ENCODE measurements at regions not wholly inside any gene's neighbourhood (a gene's known extent, or its start where the extent isn't known, plus 50 kb on each side); places are given as distances from the start of the nearest gene placed in this dataset.

GRCh38 chr10:28444031-28444430 is 88.9 kb upstream of the WAC start:
- POLR2A ChIA-PET = interaction anchor here (0.7 kb wide), 1 partner anchor 58 kb away, joined by 8 read pairs; no protein-coding TSS in a partner anchor
- H3K27me3 ChIP-seq (ENCODE audit: control insufficient read depth, insufficient read depth, low read length) = peaks cover 2% of the 10 kb centered on the region; the same call in 1 of the 2 replicates
- no peaks in the 10 kb centered on the region for H3K9me3 ChIP-seq (ENCODE audit: control insufficient read depth, insufficient read depth, low read depth, low read length)
- DNase-seq (ENCODE audit: low read depth, low spot score) = no peak
- intact Hi-C loops (cut with micrococcal nuclease; ENCODE audit: unreplicated experiment) (no loop called here), in situ Hi-C loops (cut with HindIII; ENCODE audit: low pct_unique_long_range_greater_than_20kb, low sequenced_read_pairs) (no loop called here)
- TF ChIP-seq REST (IDR thresholded peaks at IDR 0.05; ENCODE audit: insufficient read depth in 1 of 2, low read depth in 2 of 2, low read length in 1 of 2) (no peak), TCF7L2 (IDR thresholded peaks at IDR 0.05; ENCODE audit: low read depth, low read length) (no peak), SIN3A (IDR thresholded peaks at IDR 0.05; ENCODE audit: borderline replicate concordance, insufficient read depth, low read depth, low read length) (no peak), POLR2AphosphoS5 (IDR thresholded peaks at IDR 0.05; ENCODE audit: low read depth, low read length) (no peak), CTCF (IDR thresholded peaks at IDR 0.05) (no peak)
- H3K4me1 ChIP-seq (ENCODE audit: control insufficient read depth, insufficient read depth, low read length) = no peaks in the 10 kb centered on the region
- no peak overlapping the region for H3K27ac ChIP-seq (ENCODE audit: low read length)
- BruUV-seq (replicated peaks) = no TSS peak
- H3K4me3 ChIP-seq (ENCODE audit: low read depth in 2 of 2, low read length in 2 of 2) = no peak overlapping the region
- no peak for ATAC-seq
- H3K36me3 ChIP-seq (ENCODE audit: control insufficient read depth, insufficient read depth, low read length) = no peaks in the 10 kb centered on the region
- CTCF ChIA-PET = no interaction called here

GRCh38 chr10:28445516-28445915 is 87.4 kb upstream of the WAC start:
- no peak overlapping the region for H3K4me3 ChIP-seq (ENCODE audit: low read depth in 2 of 2, low read length in 2 of 2)
- no peak for TF ChIP-seq POLR2AphosphoS5 (IDR thresholded peaks at IDR 0.05; ENCODE audit: low read depth, low read length)
- TF ChIP-seq REST (IDR thresholded peaks at IDR 0.05; ENCODE audit: insufficient read depth in 1 of 2, low read depth in 2 of 2, low read length in 1 of 2) = no peak
- TF ChIP-seq SIN3A (IDR thresholded peaks at IDR 0.05; ENCODE audit: borderline replicate concordance, insufficient read depth, low read depth, low read length) = no peak
- TF ChIP-seq CTCF (IDR thresholded peaks at IDR 0.05) = no peak
- TF ChIP-seq TCF7L2 (IDR thresholded peaks at IDR 0.05; ENCODE audit: low read depth, low read length) = no peak
- ATAC-seq (no peak), DNase-seq (ENCODE audit: low read depth, low spot score) (no peak)
- CTCF ChIA-PET = no interaction called here
- H3K27ac ChIP-seq (ENCODE audit: low read length) = no peak overlapping the region
- no peaks in the 10 kb centered on the region for H3K4me1 ChIP-seq (ENCODE audit: control insufficient read depth, insufficient read depth, low read length)
- H3K27me3 ChIP-seq (ENCODE audit: control insufficient read depth, insufficient read depth, low read length) = peaks cover 2% of the 10 kb centered on the region; the same call in 1 of the 2 replicates
- H3K36me3 ChIP-seq (ENCODE audit: control insufficient read depth, insufficient read depth, low read length) = no peaks in the 10 kb centered on the region
- no TSS peak for BruUV-seq (replicated peaks)
- no peaks in the 10 kb centered on the region for H3K9me3 ChIP-seq (ENCODE audit: control insufficient read depth, insufficient read depth, low read depth, low read length)
- POLR2A ChIA-PET = no interaction called here
- intact Hi-C loops (cut with micrococcal nuclease; ENCODE audit: unreplicated experiment) (no loop called here), in situ Hi-C loops (cut with HindIII; ENCODE audit: low pct_unique_long_range_greater_than_20kb, low sequenced_read_pairs) (no loop called here)

Measured in Panc1 (cell line).